ENCODE measurements at regions not wholly inside any gene's neighbourhood (a gene's known extent, or its start where the extent isn't known, plus 50 kb on each side); places are given as distances from the start of the nearest gene placed in this dataset. TPM values are rescaled to one million over a fixed set of nuclear protein-coding genes. Genes with fewer than 3 reads are reported as not detected.

Small RNA genes lying in the stretch of these regions (small RNA-seq; reads per million reads assigned to genes)
- gene RF00019, result not detected
